B cell (primary cell): ENCODE measurements at regions not wholly inside any gene's neighbourhood (a gene's known extent, or its start where the extent isn't known, plus 50 kb on each side); places are given as distances from the start of the nearest gene placed in this dataset.

Experiments used
- ATAC-seq: fragments of 200-7000 bp; cut with Tn5 transposase; one replicate; pipeline ENCODE4 v1.10.0; 2021; ENCODE audit warnings: low read depth, mild to moderate bottlenecking, moderate number of reproducible peaks, moderate library complexity
- CTCF ChIA-PET: fragments of 350-600 bp; sonication (Branson Sonifier 250); formaldehyde crosslinking; loops from one replicate; lab custom pipeline; 2021; ENCODE audit warnings: antibody characterized with exemption, inconsistent platforms; lab: Charles Lee
- POLR2A ChIA-PET: fragments of 350-600 bp; sonication (Branson Sonifier 250); formaldehyde crosslinking; loops from one replicate; lab custom pipeline; 2021; ENCODE audit warnings: antibody characterized with exemption; lab: Charles Lee
- DNase-seq: peaks from one replicate; pipeline ENCODE4 v3.0.0; 2013
- H2AFZ ChIP-seq: 2 replicates; pipeline ENCODE4 v1.6.1; 2012; ENCODE audit warnings: mild to moderate bottlenecking, low read depth, low read length; ENCODE audit not compliant: insufficient read depth, poor library complexity, severe bottlenecking
- H3K27ac ChIP-seq, 2 donors: 1 replicate in 1 of 2; 2 replicates in 1 of 2; pipeline ENCODE4 v1.5.1; 2012 to 2013; ENCODE audit warnings: low read length in 2 of 2, mild to moderate bottlenecking in 2 of 2, moderate library complexity in 1 of 2
- H3K27me3 ChIP-seq, 4 experiments: fragments of 200-600 bp in 1 of 4; sonication (generic) in 1 of 4; replicated peaks in 1 of 4; 1 replicate in 2 of 4; 2 replicates in 2 of 4; pipeline versions ENCODE4 v1.6.1 to v1.7.0; 2013 to 2016; ENCODE audit warnings: low read length in 3 of 4, mild to moderate bottlenecking in 2 of 4, mixed read lengths in 1 of 4, moderate library complexity in 1 of 4; ENCODE audit not compliant: insufficient read depth in 4 of 4, control insufficient read depth in 3 of 4; ENCODE audit errors: control extremely low read depth in 1 of 4
- H3K36me3 ChIP-seq, 2 experiments: replicated peaks in 1 of 2; 1 replicate in 1 of 2; 2 replicates in 1 of 2; pipeline versions ENCODE4 v1.6.1 to v1.7.1; 2013; ENCODE audit warnings: low read length in 1 of 2; ENCODE audit not compliant: insufficient read depth in 2 of 2, control insufficient read depth in 1 of 2; ENCODE audit errors: control extremely low read depth in 1 of 2, extremely low read depth in 1 of 2
- H3K4me1 ChIP-seq, 2 donors: fragments of 200-600 bp in 1 of 2; sonication (generic) in 1 of 2; 1 replicate in 1 of 2; 2 replicates in 1 of 2; pipeline versions ENCODE4 v1.5.1 to v1.6.1; 2013 to 2017; ENCODE audit warnings: low read length in 2 of 2; ENCODE audit not compliant: control insufficient read depth in 2 of 2, insufficient read depth in 2 of 2
- H3K4me2 ChIP-seq: replicated peaks from 2 replicates; pipeline ENCODE3; 2012; ENCODE audit warnings: mild to moderate bottlenecking, low read depth, low read length; ENCODE audit not compliant: poor library complexity, severe bottlenecking
- H3K4me3 ChIP-seq, 5 experiments: fragments of 200-600 bp in 1 of 5; sonication (generic) in 1 of 5; 1 replicate in 3 of 5; 2 replicates in 2 of 5; pipeline versions ENCODE4 v1.5.1 to v1.7.0; 2011 to 2016; ENCODE audit warnings: low read length in 4 of 5, mild to moderate bottlenecking in 4 of 5, low read depth in 2 of 5, control low read depth in 1 of 5, moderate library complexity in 1 of 5; ENCODE audit not compliant: insufficient read depth in 1 of 5; ENCODE audit errors: control extremely low read depth in 1 of 5, extremely low read depth in 1 of 5
- H3K79me2 ChIP-seq: fragments of 200-600 bp; sonication (generic); one replicate; pipeline ENCODE4 v1.6.0; 2016; ENCODE audit warnings: low read length; ENCODE audit not compliant: control insufficient read depth, insufficient read depth
- H3K9ac ChIP-seq: fragments of 200-600 bp; sonication (generic); 2 replicates; pipeline ENCODE4 v1.6.1; 2017; ENCODE audit warnings: mild to moderate bottlenecking, low read length, moderate library complexity
- H3K9me3 ChIP-seq, 3 donors: one replicate each; pipeline versions ENCODE4 v1.6.1 to v1.7.1; 2013; ENCODE audit warnings: low read length in 2 of 3; ENCODE audit not compliant: control insufficient read depth in 2 of 3, insufficient read depth in 1 of 3; ENCODE audit errors: control extremely low read depth in 1 of 3
- H4K20me1 ChIP-seq: 2 replicates; pipeline ENCODE4 v1.6.0; 2012; ENCODE audit warnings: mild to moderate bottlenecking, low read length; ENCODE audit not compliant: insufficient read depth, control insufficient read depth, poor library complexity, severe bottlenecking
- H3K27ac Mint-ChIP-seq: one replicate; pipeline ENCODE4 v1.8.0; 2021; ENCODE audit warnings: mixed read lengths
- H3K27me3 Mint-ChIP-seq: one replicate; pipeline ENCODE4 v1.8.0; 2021; ENCODE audit warnings: mixed read lengths
- H3K4me1 Mint-ChIP-seq: one replicate; pipeline ENCODE4 v1.8.0; 2021; ENCODE audit warnings: mixed read lengths
- H3K4me3 Mint-ChIP-seq: one replicate; pipeline ENCODE4 v1.8.0; 2021; ENCODE audit warnings: mixed read lengths
- H3K9me3 Mint-ChIP-seq: one replicate; pipeline ENCODE4 v1.8.0; 2022; ENCODE audit warnings: mixed read lengths; ENCODE audit not compliant: insufficient read depth
- EZH2 ChIP-seq: IDR thresholded peaks from 2 replicates; pipeline ENCODE4 v1.6.1; 2012; ENCODE audit warnings: borderline replicate concordance, low read depth, mild to moderate bottlenecking, moderate library complexity, low read length; ENCODE audit not compliant: insufficient read depth, poor library complexity, severe bottlenecking
- WGBS: methylation state at CpG from one replicate; pipeline ENCODE4 v1.1.5; 2013; ENCODE audit warnings: missing lambda C conversion rate; ENCODE audit not compliant: insufficient coverage; 5-methylcytosine and 5-hydroxymethylcytosine counted together
- intact Hi-C: fragments of 100-400 bp; cut with micrococcal nuclease; formaldehyde crosslinking; loops from one replicate; pipeline ENCODE4 v1.10.0; 2022
- TF ChIP-seq, protein P1 (sequence below): fragments of 200-600 bp; IDR thresholded peaks from one replicate; pipeline ENCODE4 v1.8.0; 2022; ENCODE audit warnings: antibody characterized with exemption, mild to moderate bottlenecking

DNA sequence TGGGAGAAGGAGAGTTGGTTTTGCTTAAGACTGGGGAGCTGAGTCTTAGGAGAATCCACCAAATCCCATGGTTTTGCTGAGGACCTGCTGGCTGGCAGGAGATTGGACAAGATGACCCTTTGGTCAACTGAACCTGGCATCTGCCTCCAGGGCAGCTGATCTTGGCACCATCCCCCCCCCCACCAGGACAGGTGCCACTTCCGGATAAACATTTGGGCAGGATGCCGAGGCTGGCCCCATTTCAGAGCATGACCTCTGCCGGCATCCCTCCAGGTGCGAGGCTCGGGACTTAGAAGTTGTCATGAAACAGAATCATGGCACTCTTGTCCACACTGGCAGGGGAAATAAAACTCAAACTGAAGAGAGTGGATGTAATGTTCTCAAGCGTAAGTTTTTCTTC lies 165.6 kb downstream of the MACROH2A1 start:
- TF ChIP-seq, protein P1, sequence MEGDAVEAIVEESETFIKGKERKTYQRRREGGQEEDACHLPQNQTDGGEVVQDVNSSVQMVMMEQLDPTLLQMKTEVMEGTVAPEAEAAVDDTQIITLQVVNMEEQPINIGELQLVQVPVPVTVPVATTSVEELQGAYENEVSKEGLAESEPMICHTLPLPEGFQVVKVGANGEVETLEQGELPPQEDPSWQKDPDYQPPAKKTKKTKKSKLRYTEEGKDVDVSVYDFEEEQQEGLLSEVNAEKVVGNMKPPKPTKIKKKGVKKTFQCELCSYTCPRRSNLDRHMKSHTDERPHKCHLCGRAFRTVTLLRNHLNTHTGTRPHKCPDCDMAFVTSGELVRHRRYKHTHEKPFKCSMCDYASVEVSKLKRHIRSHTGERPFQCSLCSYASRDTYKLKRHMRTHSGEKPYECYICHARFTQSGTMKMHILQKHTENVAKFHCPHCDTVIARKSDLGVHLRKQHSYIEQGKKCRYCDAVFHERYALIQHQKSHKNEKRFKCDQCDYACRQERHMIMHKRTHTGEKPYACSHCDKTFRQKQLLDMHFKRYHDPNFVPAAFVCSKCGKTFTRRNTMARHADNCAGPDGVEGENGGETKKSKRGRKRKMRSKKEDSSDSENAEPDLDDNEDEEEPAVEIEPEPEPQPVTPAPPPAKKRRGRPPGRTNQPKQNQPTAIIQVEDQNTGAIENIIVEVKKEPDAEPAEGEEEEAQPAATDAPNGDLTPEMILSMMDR, result no peak
- no peak for TF ChIP-seq EZH2
- POLR2A ChIA-PET, result no interaction called here

DNA sequence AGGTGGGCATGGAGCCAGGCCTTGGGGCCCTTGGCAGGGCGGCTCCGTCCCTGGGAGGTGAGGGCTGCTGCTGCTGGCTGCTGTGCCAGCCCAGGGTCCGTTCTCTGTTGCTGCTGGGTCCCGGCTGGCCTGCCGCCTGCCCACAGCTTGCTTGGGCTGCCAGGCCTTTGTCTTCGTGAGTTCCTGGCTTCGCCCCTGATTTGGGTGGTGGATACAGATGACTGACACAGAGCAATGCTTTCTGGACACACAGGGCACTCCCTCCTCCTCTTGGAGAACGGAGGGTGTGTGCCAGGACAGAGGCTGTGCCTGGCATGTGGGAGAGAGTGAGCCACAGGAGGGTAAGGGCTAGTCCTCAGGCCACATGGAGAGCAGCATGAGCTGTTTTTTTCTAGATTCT lies 166.1 kb downstream of the MACROH2A1 start:
- Histone ChIP-seq H3K36me3 (no peaks in the 10 kb centered on the region), H3K27ac (no peak overlapping the region), H3K4me3 (no peak overlapping the region), H3K9ac (no peak overlapping the region), H3K27me3 (no peaks in the 10 kb centered on the region), H2AFZ (no peak overlapping the region), H3K9me3 (no peaks in the 10 kb centered on the region), H3K4me1 (no peaks in the 10 kb centered on the region), H3K79me2 (no peaks in the 10 kb centered on the region), H3K4me2 (no peak overlapping the region), H4K20me1 (no peaks in the 10 kb centered on the region)
- CTCF ChIA-PET, result no interaction called here
- intact Hi-C loops, result no loop called here
- POLR2A ChIA-PET, result no interaction called here
- Mint-ChIP-seq H3K27ac (no peak overlapping the region), H3K4me1 (no peaks in the 10 kb centered on the region), H3K9me3 (no peaks in the 10 kb centered on the region), H3K27me3 (peaks cover 10% of the 10 kb centered on the region), H3K4me3 (no peak overlapping the region)
- ATAC-seq (no peak), DNase-seq (no peak)
- no peak for TF ChIP-seq EZH2
- TF ChIP-seq, protein P1, result no peak
- WGBS, result 91% methylated on average over 7 of the region's 8 CpGs

More for the DNA sequence above, 165.6 kb downstream of the MACROH2A1 start:
- CTCF ChIA-PET, result no interaction called here
- WGBS, result 96% methylated on average over 5 of the region's 6 CpGs
- Mint-ChIP-seq H3K9me3 (no peaks in the 10 kb centered on the region), H3K27me3 (peaks cover 10% of the 10 kb centered on the region), H3K4me3 (no peak overlapping the region), H3K27ac (no peak overlapping the region), H3K4me1 (no peaks in the 10 kb centered on the region)
- no peaks in the 10 kb centered on the region for H3K4me1 ChIP-seq
- H3K9ac ChIP-seq, result no peak overlapping the region
- no peak overlapping the region for H3K4me2 ChIP-seq
- H3K4me3 ChIP-seq, result no peak overlapping the region
- H3K27me3 ChIP-seq, result no peaks in the 10 kb centered on the region
- no peak overlapping the region for H2AFZ ChIP-seq
- H4K20me1 ChIP-seq, result no peaks in the 10 kb centered on the region
- ATAC-seq (no peak), DNase-seq (no peak)
- no peaks in the 10 kb centered on the region for H3K9me3 ChIP-seq
- intact Hi-C loops, result no loop called here
- H3K27ac ChIP-seq, result no peak overlapping the region
- H3K79me2 ChIP-seq, result no peaks in the 10 kb centered on the region
- H3K36me3 ChIP-seq, result no peaks in the 10 kb centered on the region
